ENCODE measurements at regions not wholly inside any gene's neighbourhood (a gene's known extent, or its start where the extent isn't known, plus 50 kb on each side); places are given as distances from the start of the nearest gene placed in this dataset.
A peak's percentile ranks its signal among the peaks of the same experiment; 100 is the strongest.

GRCh38 chr2:41726364-41726763, 321.5 kb upstream of the PKDCC start:
- Histone ChIP-seq H3K27me3 (no peaks in the 10 kb centered on the region), H3K9me3 (no peaks in the 10 kb centered on the region), H3K36me3 (no peaks in the 10 kb centered on the region), H3K4me1 (peaks cover 0 to 60% (median 16%) of the 10 kb centered on the region in 4 donors), H3K4me3 (no peak overlapping the region), H3K27ac (peak overlapping the region in 2 of 3 donors; percentile 62 to 86)
- 79% methylated on average over 6 of the region's 6 CpGs for WGBS (ENCODE audit: insufficient coverage, low coverage, low lambda C conversion rate, missing lambda C conversion rate)
- ATAC-seq: peak in 1 of 4 donors; percentile 5
- intact Hi-C loops (cut with DNase I): no loop called here
- no peak for DNase-seq
- TF ChIP-seq CTCF (IDR thresholded peaks at IDR 0.05) (no peak), POLR2A (IDR thresholded peaks at IDR 0.05) (no peak)

GRCh38 chr2:41727152-41727551, 320.7 kb upstream of the PKDCC start:
- Histone ChIP-seq H3K4me1 (peaks cover 0 to 57% (median 14%) of the 10 kb centered on the region in 4 donors), H3K36me3 (no peaks in the 10 kb centered on the region), H3K27ac (no peak overlapping the region), H3K9me3 (no peaks in the 10 kb centered on the region), H3K27me3 (no peaks in the 10 kb centered on the region), H3K4me3 (no peak overlapping the region)
- TF ChIP-seq CTCF (IDR thresholded peaks at IDR 0.05) (no peak), POLR2A (IDR thresholded peaks at IDR 0.05) (no peak)
- WGBS (ENCODE audit: insufficient coverage, low coverage, low lambda C conversion rate, missing lambda C conversion rate): 100% methylated on average over 2 of the region's 2 CpGs
- DNase-seq (no peak), ATAC-seq (no peak)
- intact Hi-C loops (cut with DNase I): no loop called here

- Histone ChIP-seq H3K36me3 (no peaks in the 10 kb centered on the region), H3K4me1 (peaks cover 0 to 52% (median 12%) of the 10 kb centered on the region in 4 donors), H3K27me3 (no peaks in the 10 kb centered on the region), H3K9me3 (no peaks in the 10 kb centered on the region), H3K27ac (no peak overlapping the region), H3K4me3 (no peak overlapping the region)
- intact Hi-C loops (cut with DNase I): no loop called here
- no peak for TF ChIP-seq CTCF (IDR thresholded peaks at IDR 0.05)
- TF ChIP-seq POLR2A (IDR thresholded peaks at IDR 0.05): no peak
- ATAC-seq: no peak
- DNase-seq: no peak
- WGBS (ENCODE audit: insufficient coverage, low coverage, low lambda C conversion rate, missing lambda C conversion rate): 26% methylated on average over 1 of the region's 1 CpG
Observed at GRCh38 chr2:41727711-41728110, 320.1 kb upstream of the PKDCC start.

GRCh38 chr2:41728788-41729338, 319.0 kb upstream of the PKDCC start:
- ATAC-seq: peak; percentile 35 to 77 (median 43)
- DNase-seq: no peak
- WGBS (ENCODE audit: insufficient coverage, low coverage, low lambda C conversion rate, missing lambda C conversion rate): 24% methylated on average over 5 of the region's 5 CpGs
- no peak overlapping the region for H3K4me3 ChIP-seq
- H3K4me1 ChIP-seq: peaks cover 0 to 43% (median 6%) of the 10 kb centered on the region in 4 donors
- no peak overlapping the region for H3K27ac ChIP-seq
- no peaks in the 10 kb centered on the region for H3K27me3 ChIP-seq
- H3K9me3 ChIP-seq: no peaks in the 10 kb centered on the region
- H3K36me3 ChIP-seq: no peaks in the 10 kb centered on the region
- intact Hi-C loops (cut with DNase I): no loop called here
- TF ChIP-seq CTCF (IDR thresholded peaks at IDR 0.05) (no peak), POLR2A (IDR thresholded peaks at IDR 0.05) (no peak)
